OCI-LY1 (cell line): ENCODE measurements at regions not wholly inside any gene's neighbourhood (a gene's known extent, or its start where the extent isn't known, plus 50 kb on each side); places are given as distances from the start of the nearest gene placed in this dataset.

Experiments
- H2AFZ ChIP-seq: fragments of 200-600 bp; sonication (generic), shearing (Covaris generic); 2 replicates; pipeline ENCODE4 v1.6.0; 2014; ENCODE audit warnings: antibody characterized with exemption, mild to moderate bottlenecking, low read length
- H3F3A ChIP-seq: fragments of 200-600 bp; sonication (generic), shearing (Covaris generic); 2 replicates; pipeline ENCODE4 v1.6.0; 2014; ENCODE audit warnings: mild to moderate bottlenecking, antibody characterized with exemption, low read length, moderate library complexity; ENCODE audit not compliant: insufficient read depth
- H3K27ac ChIP-seq: fragments of 200-600 bp; sonication (generic); 2 replicates; pipeline ENCODE4 v1.5.1; 2014; ENCODE audit warnings: low read length, mixed run types, mild to moderate bottlenecking, low read depth; ENCODE audit not compliant: poor library complexity, severe bottlenecking
- H3K27me3 ChIP-seq: fragments of 200-600 bp; sonication (generic); 2 replicates; pipeline ENCODE4 v1.6.0; 2014; ENCODE audit warnings: antibody characterized with exemption, mild to moderate bottlenecking, low read length, moderate library complexity; ENCODE audit not compliant: insufficient read depth
- H3K36me3 ChIP-seq: fragments of 200-600 bp; sonication (generic); 2 replicates; pipeline ENCODE4 v1.6.1; 2014; ENCODE audit warnings: mild to moderate bottlenecking, antibody characterized with exemption, low read length, moderate library complexity, mixed read lengths; ENCODE audit not compliant: insufficient read depth
- H3K4me1 ChIP-seq: fragments of 200-600 bp; sonication (generic); 2 replicates; pipeline ENCODE4 v1.5.1; 2014; ENCODE audit warnings: mild to moderate bottlenecking, low read length, moderate library complexity; ENCODE audit not compliant: insufficient read depth, severe bottlenecking
- H3K4me2 ChIP-seq: fragments of 200-600 bp; sonication (generic), shearing (Covaris generic); 2 replicates; pipeline ENCODE4 v1.6.1; 2014; ENCODE audit warnings: low read length
- H3K4me3 ChIP-seq: fragments of 200-600 bp; sonication (generic); 2 replicates; pipeline ENCODE4 v1.5.1; 2014; ENCODE audit warnings: low read length, low read depth, mild to moderate bottlenecking, mixed read lengths; ENCODE audit not compliant: poor library complexity, severe bottlenecking
- H3K79me2 ChIP-seq: fragments of 200-600 bp; shearing (Covaris generic); 2 replicates; pipeline ENCODE4 v1.6.1; 2016; ENCODE audit warnings: mixed run types, low read length, mixed read lengths; ENCODE audit not compliant: insufficient read depth
- H3K9ac ChIP-seq: fragments of 200-600 bp; sonication (generic), shearing (Covaris generic); 2 replicates; pipeline ENCODE4 v1.6.1; 2014; ENCODE audit warnings: mild to moderate bottlenecking, low read length, mixed read lengths
- H3K9me2 ChIP-seq: fragments of 200-600 bp; sonication (generic), shearing (Covaris generic); 2 replicates; pipeline ENCODE4 v1.6.1; 2014; ENCODE audit warnings: low read depth, mild to moderate bottlenecking, low read length, mixed read lengths
- H3K9me3 ChIP-seq: fragments of 200-600 bp; shearing (Covaris generic); 2 replicates; pipeline ENCODE4 v1.6.1; 2014; ENCODE audit warnings: low read length, mixed read lengths
- H4K20me1 ChIP-seq: fragments of 200-600 bp; sonication (generic), shearing (Covaris generic); 2 replicates; pipeline ENCODE4 v1.6.0; 2016; ENCODE audit warnings: mild to moderate bottlenecking, low read length; ENCODE audit not compliant: insufficient read depth
- CTCF ChIP-seq: fragments of 200-600 bp; sonication (generic), shearing (Covaris generic); IDR thresholded peaks from 2 replicates; pipeline ENCODE4 v1.5.1; 2017; ENCODE audit warnings: mild to moderate bottlenecking, antibody characterized with exemption, low read length, moderate library complexity, mixed read lengths
- EZH2 ChIP-seq: fragments of 200-600 bp; sonication (generic), shearing (Covaris generic); IDR thresholded peaks from 2 replicates; pipeline ENCODE4 v1.8.0; 2017; ENCODE audit warnings: borderline replicate concordance, mixed run types, mild to moderate bottlenecking, antibody characterized with exemption, low read length, moderate library complexity, mixed read lengths

GRCh38 chr7:130970696-130971095, 236.7 kb upstream of the KLF14 start:
- peaks cover 59% of the 10 kb centered on the region for H3K36me3 ChIP-seq
- peaks cover 18% of the 10 kb centered on the region for H3K79me2 ChIP-seq
- no peaks in the 10 kb centered on the region for H3K27me3 ChIP-seq
- peaks cover 31% of the 10 kb centered on the region for H3K4me1 ChIP-seq
- H3K4me2 ChIP-seq, result peak overlapping the region; percentile 7; the same call in 1 of the 2 replicates
- H3K9me3 ChIP-seq, result peaks cover 14% of the 10 kb centered on the region; the same call in 1 of the 2 replicates
- H3F3A ChIP-seq, result no peaks in the 10 kb centered on the region
- H3K9ac ChIP-seq, result no peak overlapping the region; the same call in 1 of the 2 replicates
- peak overlapping the region; percentile 70 for H3K27ac ChIP-seq
- no peak for TF ChIP-seq EZH2
- TF ChIP-seq CTCF, result no peak
- 0 out of 2 replicates have a peak, but pooled peaks cover 3% of the 10 kb centered on the region for H4K20me1 ChIP-seq
- H3K4me3 ChIP-seq, result no peak overlapping the region
- H2AFZ ChIP-seq, result no peak overlapping the region
- H3K9me2 ChIP-seq, result no peaks in the 10 kb centered on the region

DNA sequence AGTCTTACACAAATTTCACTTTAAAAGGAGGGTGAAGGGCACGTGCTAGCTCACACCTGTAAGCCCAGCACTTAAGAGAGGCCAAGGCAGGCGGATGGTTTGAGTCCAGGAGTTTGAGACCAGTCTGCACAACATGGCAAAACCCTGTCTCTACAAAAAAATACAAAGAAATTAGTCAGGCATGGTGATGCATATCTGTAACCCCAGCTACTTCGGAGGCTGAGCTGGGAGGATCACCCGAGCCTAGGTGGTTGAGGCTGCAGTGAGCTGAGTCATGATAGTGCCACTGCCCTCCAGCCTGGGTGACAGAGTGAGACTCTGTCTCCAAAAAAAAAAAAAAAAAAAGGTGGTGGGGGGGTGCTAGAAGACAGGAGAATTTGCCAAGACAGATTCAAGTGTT, 237.3 kb upstream of the KLF14 start:
- peak overlapping the region; percentile 70 for H3K27ac ChIP-seq
- no peak for TF ChIP-seq EZH2
- TF ChIP-seq CTCF, result no peak
- no peak overlapping the region for H2AFZ ChIP-seq
- no peaks in the 10 kb centered on the region for H3F3A ChIP-seq
- 0 out of 2 replicates have a peak, but pooled peaks cover 3% of the 10 kb centered on the region for H4K20me1 ChIP-seq
- no peaks in the 10 kb centered on the region for H3K27me3 ChIP-seq
- H3K4me2 ChIP-seq, result peak overlapping the region; percentile 7; the same call in 1 of the 2 replicates
- no peaks in the 10 kb centered on the region for H3K9me2 ChIP-seq
- peaks cover 31% of the 10 kb centered on the region for H3K4me1 ChIP-seq
- H3K79me2 ChIP-seq, result peaks cover 18% of the 10 kb centered on the region
- no peak overlapping the region for H3K4me3 ChIP-seq
- H3K9me3 ChIP-seq, result peaks cover 16% of the 10 kb centered on the region; the same call in 1 of the 2 replicates
- H3K36me3 ChIP-seq, result peaks cover 59% of the 10 kb centered on the region
- no peak overlapping the region; the same call in 1 of the 2 replicates for H3K9ac ChIP-seq

DNA sequence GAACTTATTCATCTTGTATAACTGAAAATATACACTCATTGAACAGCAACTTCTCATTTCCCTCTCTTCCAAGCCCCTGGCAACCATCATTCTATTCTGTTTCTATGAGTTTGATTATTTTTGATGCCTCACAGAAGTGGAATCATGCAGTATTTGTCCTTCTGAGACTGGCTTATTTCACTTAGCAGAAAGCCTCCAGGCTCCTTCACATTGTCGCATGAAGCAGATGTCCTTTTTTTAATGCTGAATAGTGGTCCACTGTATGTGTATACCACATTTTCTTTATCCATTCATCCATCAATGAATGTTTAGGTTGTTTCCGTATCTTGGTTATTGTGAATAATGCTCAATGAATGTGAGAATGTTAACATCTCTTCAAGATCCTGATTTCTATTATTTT, 238.2 kb upstream of the KLF14 start:
- Histone ChIP-seq H3K27ac (no peak overlapping the region), H3K36me3 (peaks cover 59% of the 10 kb centered on the region), H3K79me2 (peaks cover 18% of the 10 kb centered on the region), H4K20me1 (0 out of 2 replicates have a peak, but pooled peaks cover 3% of the 10 kb centered on the region), H3K4me1 (peaks cover 31% of the 10 kb centered on the region), H2AFZ (no peak overlapping the region), H3F3A (no peaks in the 10 kb centered on the region), H3K27me3 (no peaks in the 10 kb centered on the region), H3K4me3 (no peak overlapping the region), H3K9me3 (peaks cover 16% of the 10 kb centered on the region; the same call in 1 of the 2 replicates), H3K9me2 (no peaks in the 10 kb centered on the region), H3K9ac (no peak overlapping the region), H3K4me2 (no peak overlapping the region)
- TF ChIP-seq EZH2 (no peak), CTCF (no peak)
